WTC11 (cell line): ENCODE measurements at regions not wholly inside any gene's neighbourhood (a gene's known extent, or its start where the extent isn't known, plus 50 kb on each side); places are given as distances from the start of the nearest gene placed in this dataset.

Experiments
- ATAC-seq: fragments of 200-7000 bp; cut with Tn5 transposase; 2 replicates; pipeline ENCODE4 v1.10.0; 2021; ENCODE audit warnings: mild to moderate bottlenecking, moderate library complexity
- CTCF ChIA-PET: fragments of 300-600 bp; sonication (Branson Sonifier 250); formaldehyde crosslinking; loops from one replicate; lab custom pipeline; 2021; ENCODE audit warnings: antibody characterized with exemption; lab: Charles Lee
- POLR2A ChIA-PET: fragments of 350-600 bp; sonication (Branson Sonifier 250); formaldehyde crosslinking; loops from one replicate; lab custom pipeline; 2021; ENCODE audit warnings: antibody characterized with exemption; lab: Charles Lee
- DNase-seq: peaks from one replicate; pipeline ENCODE4 v3.0.0; 2021; ENCODE audit warnings: low spot score
- H3K27ac Mint-ChIP-seq: 2 replicates; pipeline ENCODE4 v1.8.0; 2021; ENCODE audit warnings: mixed read lengths
- H3K27me3 Mint-ChIP-seq: 2 replicates; pipeline ENCODE4 v1.8.0; 2021; ENCODE audit warnings: low read depth, mild to moderate bottlenecking, moderate library complexity, mixed read lengths
- H3K36me3 Mint-ChIP-seq: 2 replicates; pipeline ENCODE4 v1.8.0; 2021; ENCODE audit warnings: mixed read lengths
- H3K4me1 Mint-ChIP-seq: 2 replicates; pipeline ENCODE4 v1.8.0; 2022; ENCODE audit warnings: mixed read lengths
- H3K4me3 Mint-ChIP-seq: 2 replicates; pipeline ENCODE4 v1.8.0; 2021; ENCODE audit warnings: mild to moderate bottlenecking, moderate library complexity, mixed read lengths
- H3K9me3 Mint-ChIP-seq: 2 replicates; pipeline ENCODE4 v1.8.0; 2021; ENCODE audit warnings: mixed read lengths
- CREB1 ChIP-seq: sonication (generic); formaldehyde crosslinking; IDR thresholded peaks from 2 replicates; pipeline ENCODE4 v1.8.0; 2023; ENCODE audit warnings: mild to moderate bottlenecking, missing genetic modification reagents
- CREM ChIP-seq: sonication (generic); formaldehyde crosslinking; IDR thresholded peaks from 2 replicates; pipeline ENCODE4 v1.8.1; 2022; ENCODE audit warnings: mild to moderate bottlenecking, missing genetic modification reagents, moderate library complexity
- ELF4 ChIP-seq: sonication (generic); formaldehyde crosslinking; IDR thresholded peaks from 2 replicates; pipeline ENCODE4 v1.8.1; 2022; ENCODE audit warnings: low read depth, mild to moderate bottlenecking, moderate library complexity, missing genetic modification reagents
- FOXJ3 ChIP-seq: sonication (generic); formaldehyde crosslinking; IDR thresholded peaks from 2 replicates; pipeline ENCODE4 v1.9.0; 2021; ENCODE audit warnings: missing genetic modification reagents, mild to moderate bottlenecking, borderline replicate concordance
- FOXK1 ChIP-seq: sonication (generic); formaldehyde crosslinking; IDR thresholded peaks from 2 replicates; pipeline ENCODE4 v1.8.0; 2022; ENCODE audit warnings: mild to moderate bottlenecking, moderate library complexity, missing genetic modification reagents
- IRF2 ChIP-seq: sonication (generic); formaldehyde crosslinking; IDR thresholded peaks from 2 replicates; pipeline ENCODE4 v1.8.0; 2022; ENCODE audit warnings: low read depth, missing genetic modification reagents, borderline replicate concordance
- NFATC4 ChIP-seq: fragments of 250-450 bp; sonication (Bioruptor Pico); IDR thresholded peaks from 2 replicates; pipeline ENCODE4 v1.9.0; 2021; ENCODE audit warnings: mild to moderate bottlenecking
- NFE2L1 ChIP-seq: sonication (generic); formaldehyde crosslinking; IDR thresholded peaks from 2 replicates; pipeline ENCODE4 v1.8.1; 2023; ENCODE audit warnings: missing genetic modification reagents
- NR3C1 ChIP-seq: sonication (generic); formaldehyde crosslinking; conservative IDR thresholded peaks from 2 replicates; pipeline ENCODE4 v1.8.1; 2023; ENCODE audit warnings: low read depth, mild to moderate bottlenecking, missing genetic modification reagents
- RELA ChIP-seq: sonication (generic); formaldehyde crosslinking; IDR thresholded peaks from 2 replicates; pipeline ENCODE4 v1.8.1; 2022; ENCODE audit warnings: missing genetic modification reagents, mild to moderate bottlenecking, borderline replicate concordance
- ZNF671 ChIP-seq: fragments of 250-450 bp; sonication (Bioruptor Pico); IDR thresholded peaks from 2 replicates; pipeline ENCODE4 v1.8.0; 2021; ENCODE audit warnings: mild to moderate bottlenecking
- TF ChIP-seq, protein P1 (sequence below): fragments of 250-450 bp; sonication (Bioruptor Pico); IDR thresholded peaks from 2 replicates; pipeline ENCODE4 v1.9.0; 2021; ENCODE audit warnings: moderate library complexity, mild to moderate bottlenecking, inconsistent platforms, borderline replicate concordance
- TF ChIP-seq, protein P2 (sequence below): sonication (generic); formaldehyde crosslinking; IDR thresholded peaks from 2 replicates; pipeline ENCODE4 v1.8.1; 2023; ENCODE audit warnings: mild to moderate bottlenecking, missing genetic modification reagents
- TF ChIP-seq, protein P3 (sequence below): sonication (generic); formaldehyde crosslinking; IDR thresholded peaks from 2 replicates; pipeline ENCODE4 v1.8.1; 2022; ENCODE audit warnings: mild to moderate bottlenecking, moderate library complexity, missing genetic modification reagents
- TF ChIP-seq, protein P4 (sequence below): sonication (generic); formaldehyde crosslinking; IDR thresholded peaks from 2 replicates; pipeline ENCODE4 v1.8.1; 2022; ENCODE audit warnings: low read depth, mild to moderate bottlenecking, moderate library complexity, missing genetic modification reagents, borderline replicate concordance
- TF ChIP-seq, protein P5 (sequence below): sonication (generic); formaldehyde crosslinking; IDR thresholded peaks from 2 replicates; pipeline ENCODE4 v1.8.1; 2022; ENCODE audit warnings: missing genetic modification reagents, borderline replicate concordance
- TF ChIP-seq, protein P6 (sequence below): fragments of 250-450 bp; sonication (Bioruptor Pico); IDR thresholded peaks from 2 replicates; pipeline ENCODE4 v1.9.0; 2021; ENCODE audit warnings: mild to moderate bottlenecking, borderline replicate concordance
- TF ChIP-seq, protein P7 (sequence below): sonication (generic); formaldehyde crosslinking; IDR thresholded peaks from 2 replicates; pipeline ENCODE4 v1.8.0; 2022; ENCODE audit warnings: mild to moderate bottlenecking, missing genetic modification reagents

DNA sequence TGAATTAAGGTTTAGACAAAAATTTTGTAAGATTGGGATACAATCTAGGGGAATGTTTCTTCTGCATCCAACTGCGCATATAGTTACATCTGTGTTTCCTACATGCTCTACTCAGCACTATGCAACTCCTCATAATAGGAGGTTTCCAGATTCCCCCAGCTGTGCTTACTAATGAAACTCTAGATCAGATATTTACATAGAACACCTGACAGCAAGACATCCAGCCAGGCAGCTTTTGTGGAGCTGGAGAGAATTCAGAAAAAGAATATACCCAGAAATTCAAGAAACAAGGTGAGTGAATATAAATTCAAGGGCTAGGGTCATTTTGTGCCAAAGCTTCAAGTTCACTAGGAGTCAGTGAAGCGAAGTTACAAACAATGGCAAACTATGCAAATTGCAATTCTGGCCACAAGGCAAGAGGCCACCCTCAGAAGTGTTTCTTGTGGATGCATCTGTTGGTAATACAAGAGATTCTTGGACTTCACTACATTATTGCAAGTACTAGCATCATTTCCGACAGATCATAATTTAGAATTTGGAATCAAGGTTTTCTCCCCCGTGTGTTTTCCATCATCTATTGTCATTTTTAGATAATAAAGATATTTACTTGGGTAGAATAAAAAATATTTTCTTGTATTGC is 341.2 kb upstream of the NAV3 start:
- Mint-ChIP-seq H3K36me3 (peaks cover 15% of the 10 kb centered on the region), H3K27ac (no peak overlapping the region), H3K27me3 (no peaks in the 10 kb centered on the region), H3K4me1 (peaks cover 37% of the 10 kb centered on the region), H3K4me3 (no peak overlapping the region), H3K9me3 (peaks cover 21% of the 10 kb centered on the region)
- TF ChIP-seq NFE2L1 (no peak), IRF2 (CRISPR knock-in tag) (no peak), CREM (no peak), NR3C1 (CRISPR knock-in tag) (no peak), ELF4 (no peak), CREB1 (no peak), ZNF671 (CRISPR knock-in tag) (no peak), FOXK1 (CRISPR knock-in tag) (no peak), FOXJ3 (CRISPR knock-in tag) (no peak), RELA (no peak), NFATC4 (CRISPR knock-in tag) (no peak)
- TF ChIP-seq, protein P1, sequence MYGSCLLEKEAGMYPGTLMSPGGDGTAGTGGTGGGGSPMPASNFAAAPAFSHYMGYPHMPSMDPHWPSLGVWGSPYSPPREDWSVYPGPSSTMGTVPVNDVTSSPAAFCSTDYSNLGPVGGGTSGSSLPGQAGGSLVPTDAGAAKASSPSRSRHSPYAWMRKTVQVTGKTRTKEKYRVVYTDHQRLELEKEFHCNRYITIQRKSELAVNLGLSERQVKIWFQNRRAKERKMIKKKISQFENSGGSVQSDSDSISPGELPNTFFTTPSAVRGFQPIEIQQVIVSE (CRISPR knock-in tag), result no peak
- TF ChIP-seq, protein P2, sequence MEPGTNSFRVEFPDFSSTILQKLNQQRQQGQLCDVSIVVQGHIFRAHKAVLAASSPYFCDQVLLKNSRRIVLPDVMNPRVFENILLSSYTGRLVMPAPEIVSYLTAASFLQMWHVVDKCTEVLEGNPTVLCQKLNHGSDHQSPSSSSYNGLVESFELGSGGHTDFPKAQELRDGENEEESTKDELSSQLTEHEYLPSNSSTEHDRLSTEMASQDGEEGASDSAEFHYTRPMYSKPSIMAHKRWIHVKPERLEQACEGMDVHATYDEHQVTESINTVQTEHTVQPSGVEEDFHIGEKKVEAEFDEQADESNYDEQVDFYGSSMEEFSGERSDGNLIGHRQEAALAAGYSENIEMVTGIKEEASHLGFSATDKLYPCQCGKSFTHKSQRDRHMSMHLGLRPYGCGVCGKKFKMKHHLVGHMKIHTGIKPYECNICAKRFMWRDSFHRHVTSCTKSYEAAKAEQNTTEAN (CRISPR knock-in tag), result no peak
- TF ChIP-seq, protein P3, sequence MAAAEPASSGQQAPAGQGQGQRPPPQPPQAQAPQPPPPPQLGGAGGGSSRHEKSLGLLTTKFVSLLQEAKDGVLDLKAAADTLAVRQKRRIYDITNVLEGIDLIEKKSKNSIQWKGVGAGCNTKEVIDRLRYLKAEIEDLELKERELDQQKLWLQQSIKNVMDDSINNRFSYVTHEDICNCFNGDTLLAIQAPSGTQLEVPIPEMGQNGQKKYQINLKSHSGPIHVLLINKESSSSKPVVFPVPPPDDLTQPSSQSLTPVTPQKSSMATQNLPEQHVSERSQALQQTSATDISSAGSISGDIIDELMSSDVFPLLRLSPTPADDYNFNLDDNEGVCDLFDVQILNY (CRISPR knock-in tag), result no peak
- TF ChIP-seq, protein P4, sequence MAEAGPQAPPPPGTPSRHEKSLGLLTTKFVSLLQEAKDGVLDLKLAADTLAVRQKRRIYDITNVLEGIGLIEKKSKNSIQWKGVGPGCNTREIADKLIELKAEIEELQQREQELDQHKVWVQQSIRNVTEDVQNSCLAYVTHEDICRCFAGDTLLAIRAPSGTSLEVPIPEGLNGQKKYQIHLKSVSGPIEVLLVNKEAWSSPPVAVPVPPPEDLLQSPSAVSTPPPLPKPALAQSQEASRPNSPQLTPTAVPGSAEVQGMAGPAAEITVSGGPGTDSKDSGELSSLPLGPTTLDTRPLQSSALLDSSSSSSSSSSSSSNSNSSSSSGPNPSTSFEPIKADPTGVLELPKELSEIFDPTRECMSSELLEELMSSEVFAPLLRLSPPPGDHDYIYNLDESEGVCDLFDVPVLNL, result no peak
- TF ChIP-seq, protein P5, sequence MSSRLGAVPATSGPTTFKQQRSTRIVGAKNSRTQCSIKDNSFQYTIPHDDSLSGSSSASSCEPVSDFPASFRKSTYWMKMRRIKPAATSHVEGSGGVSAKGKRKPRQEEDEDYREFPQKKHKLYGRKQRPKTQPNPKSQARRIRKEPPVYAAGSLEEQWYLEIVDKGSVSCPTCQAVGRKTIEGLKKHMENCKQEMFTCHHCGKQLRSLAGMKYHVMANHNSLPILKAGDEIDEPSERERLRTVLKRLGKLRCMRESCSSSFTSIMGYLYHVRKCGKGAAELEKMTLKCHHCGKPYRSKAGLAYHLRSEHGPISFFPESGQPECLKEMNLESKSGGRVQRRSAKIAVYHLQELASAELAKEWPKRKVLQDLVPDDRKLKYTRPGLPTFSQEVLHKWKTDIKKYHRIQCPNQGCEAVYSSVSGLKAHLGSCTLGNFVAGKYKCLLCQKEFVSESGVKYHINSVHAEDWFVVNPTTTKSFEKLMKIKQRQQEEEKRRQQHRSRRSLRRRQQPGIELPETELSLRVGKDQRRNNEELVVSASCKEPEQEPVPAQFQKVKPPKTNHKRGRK, result no peak
- TF ChIP-seq, protein P6, sequence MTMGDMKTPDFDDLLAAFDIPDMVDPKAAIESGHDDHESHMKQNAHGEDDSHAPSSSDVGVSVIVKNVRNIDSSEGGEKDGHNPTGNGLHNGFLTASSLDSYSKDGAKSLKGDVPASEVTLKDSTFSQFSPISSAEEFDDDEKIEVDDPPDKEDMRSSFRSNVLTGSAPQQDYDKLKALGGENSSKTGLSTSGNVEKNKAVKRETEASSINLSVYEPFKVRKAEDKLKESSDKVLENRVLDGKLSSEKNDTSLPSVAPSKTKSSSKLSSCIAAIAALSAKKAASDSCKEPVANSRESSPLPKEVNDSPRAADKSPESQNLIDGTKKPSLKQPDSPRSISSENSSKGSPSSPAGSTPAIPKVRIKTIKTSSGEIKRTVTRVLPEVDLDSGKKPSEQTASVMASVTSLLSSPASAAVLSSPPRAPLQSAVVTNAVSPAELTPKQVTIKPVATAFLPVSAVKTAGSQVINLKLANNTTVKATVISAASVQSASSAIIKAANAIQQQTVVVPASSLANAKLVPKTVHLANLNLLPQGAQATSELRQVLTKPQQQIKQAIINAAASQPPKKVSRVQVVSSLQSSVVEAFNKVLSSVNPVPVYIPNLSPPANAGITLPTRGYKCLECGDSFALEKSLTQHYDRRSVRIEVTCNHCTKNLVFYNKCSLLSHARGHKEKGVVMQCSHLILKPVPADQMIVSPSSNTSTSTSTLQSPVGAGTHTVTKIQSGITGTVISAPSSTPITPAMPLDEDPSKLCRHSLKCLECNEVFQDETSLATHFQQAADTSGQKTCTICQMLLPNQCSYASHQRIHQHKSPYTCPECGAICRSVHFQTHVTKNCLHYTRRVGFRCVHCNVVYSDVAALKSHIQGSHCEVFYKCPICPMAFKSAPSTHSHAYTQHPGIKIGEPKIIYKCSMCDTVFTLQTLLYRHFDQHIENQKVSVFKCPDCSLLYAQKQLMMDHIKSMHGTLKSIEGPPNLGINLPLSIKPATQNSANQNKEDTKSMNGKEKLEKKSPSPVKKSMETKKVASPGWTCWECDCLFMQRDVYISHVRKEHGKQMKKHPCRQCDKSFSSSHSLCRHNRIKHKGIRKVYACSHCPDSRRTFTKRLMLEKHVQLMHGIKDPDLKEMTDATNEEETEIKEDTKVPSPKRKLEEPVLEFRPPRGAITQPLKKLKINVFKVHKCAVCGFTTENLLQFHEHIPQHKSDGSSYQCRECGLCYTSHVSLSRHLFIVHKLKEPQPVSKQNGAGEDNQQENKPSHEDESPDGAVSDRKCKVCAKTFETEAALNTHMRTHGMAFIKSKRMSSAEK, result no peak
- TF ChIP-seq, protein P7, sequence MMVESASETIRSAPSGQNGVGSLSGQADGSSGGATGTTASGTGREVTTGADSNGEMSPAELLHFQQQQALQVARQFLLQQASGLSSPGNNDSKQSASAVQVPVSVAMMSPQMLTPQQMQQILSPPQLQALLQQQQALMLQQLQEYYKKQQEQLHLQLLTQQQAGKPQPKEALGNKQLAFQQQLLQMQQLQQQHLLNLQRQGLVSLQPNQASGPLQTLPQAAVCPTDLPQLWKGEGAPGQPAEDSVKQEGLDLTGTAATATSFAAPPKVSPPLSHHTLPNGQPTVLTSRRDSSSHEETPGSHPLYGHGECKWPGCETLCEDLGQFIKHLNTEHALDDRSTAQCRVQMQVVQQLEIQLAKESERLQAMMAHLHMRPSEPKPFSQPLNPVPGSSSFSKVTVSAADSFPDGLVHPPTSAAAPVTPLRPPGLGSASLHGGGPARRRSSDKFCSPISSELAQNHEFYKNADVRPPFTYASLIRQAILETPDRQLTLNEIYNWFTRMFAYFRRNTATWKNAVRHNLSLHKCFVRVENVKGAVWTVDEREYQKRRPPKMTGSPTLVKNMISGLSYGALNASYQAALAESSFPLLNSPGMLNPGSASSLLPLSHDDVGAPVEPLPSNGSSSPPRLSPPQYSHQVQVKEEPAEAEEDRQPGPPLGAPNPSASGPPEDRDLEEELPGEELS (CRISPR knock-in tag), result no peak
- DNase-seq (no peak), ATAC-seq (no peak)
- ChIA-PET POLR2A (no interaction called here), CTCF (interaction anchor here (1.3 kb wide), 1 partner anchor 337 kb away, joined by 3 read pairs; no protein-coding TSS in a partner anchor)
